Activated naive CD4-positive, alpha-beta T cell treated with anti-CD3 and anti-CD28 coated beads, Interleukin-2, amount 10 ng/mL, durations not matched to agents 7 days and 5 days (primary cell): ENCODE measurements at regions not wholly inside any gene's neighbourhood (a gene's known extent, or its start where the extent isn't known, plus 50 kb on each side); places are given as distances from the start of the nearest gene placed in this dataset.
"Not testable (repeated sequence)": the region's sequence is repeated elsewhere in the genome, so short reads cannot be mapped to it uniquely, and the experiment has no call there.

ENCODE experiments used
- CTCF ChIA-PET: fragments of 350-600 bp; sonication (Branson Sonifier 250); formaldehyde crosslinking; loops from one replicate; lab custom pipeline; 2021; ENCODE audit warnings: antibody characterized with exemption; lab: Charles Lee
- DNase-seq: peaks from one replicate; pipeline ENCODE4 v3.0.0-alpha.2; 2020
- H3K27ac Mint-ChIP-seq: one replicate; pipeline ENCODE4 v1.8.0; 2021; ENCODE audit warnings: mild to moderate bottlenecking, moderate library complexity, mixed read lengths
- H3K27me3 Mint-ChIP-seq: one replicate; pipeline ENCODE4 v1.8.0; 2021; ENCODE audit warnings: mild to moderate bottlenecking, mixed read lengths
- H3K36me3 Mint-ChIP-seq: one replicate; pipeline ENCODE4 v1.8.0; 2021; ENCODE audit warnings: mixed read lengths
- H3K4me1 Mint-ChIP-seq: one replicate; pipeline ENCODE4 v1.8.0; 2021; ENCODE audit warnings: mixed read lengths
- H3K4me3 Mint-ChIP-seq: one replicate; pipeline ENCODE4 v1.8.0; 2021; ENCODE audit warnings: mild to moderate bottlenecking, moderate library complexity, mixed read lengths
- H3K9me3 Mint-ChIP-seq: one replicate; pipeline ENCODE4 v1.8.0; 2021; ENCODE audit warnings: mixed read lengths

GRCh38 chr5:172509405-172509781, 55.1 kb upstream of the SH3PXD2B start:
- Mint-ChIP-seq H3K27ac (no peak overlapping the region), H3K4me3 (no peak overlapping the region), H3K4me1 (no peaks in the 10 kb centered on the region), H3K9me3 (no peaks in the 10 kb centered on the region), H3K36me3 (no peaks in the 10 kb centered on the region), H3K27me3 (peaks cover 28% of the 10 kb centered on the region)
- no peak for DNase-seq
- CTCF ChIA-PET = no interaction called here

GRCh38 chr5:172508471-172509404, 54.4 kb upstream of the SH3PXD2B start:
- Mint-ChIP-seq H3K4me3 (no peak overlapping the region), H3K27ac (no peak overlapping the region), H3K27me3 (peaks cover 22% of the 10 kb centered on the region), H3K9me3 (no peaks in the 10 kb centered on the region), H3K36me3 (no peaks in the 10 kb centered on the region), H3K4me1 (no peaks in the 10 kb centered on the region)
- DNase-seq = no peak
- CTCF ChIA-PET = no interaction called here

- CTCF ChIA-PET, H3K36me3 Mint-ChIP-seq, DNase-seq: not testable (repeated sequence)
Observed at GRCh38 chr5:172507485-172507884, 53.2 kb upstream of the SH3PXD2B start.

GRCh38 chr5:172506921-172507320, 52.6 kb upstream of the SH3PXD2B start:
- Mint-ChIP-seq H3K27me3 (peaks cover 22% of the 10 kb centered on the region), H3K36me3 (no peaks in the 10 kb centered on the region), H3K4me3 (no peak overlapping the region), H3K9me3 (no peaks in the 10 kb centered on the region), H3K4me1 (no peaks in the 10 kb centered on the region), H3K27ac (no peak overlapping the region)
- CTCF ChIA-PET = no interaction called here
- DNase-seq = no peak

More at GRCh38 chr5:172507485-172507884, 53.2 kb upstream of the SH3PXD2B start:
- not testable (repeated sequence) for H3K4me1 Mint-ChIP-seq, H3K27ac Mint-ChIP-seq, H3K4me3 Mint-ChIP-seq, H3K9me3 Mint-ChIP-seq
- H3K27me3 Mint-ChIP-seq = peaks cover 22% of the 10 kb centered on the region

GRCh38 chr5:172506251-172506650, 51.9 kb upstream of the SH3PXD2B start:
- no peaks in the 10 kb centered on the region for H3K36me3 Mint-ChIP-seq
- no peak overlapping the region for H3K4me3 Mint-ChIP-seq
- no peak for DNase-seq
- no peak overlapping the region for H3K27ac Mint-ChIP-seq
- no peaks in the 10 kb centered on the region for H3K4me1 Mint-ChIP-seq
- CTCF ChIA-PET = no interaction called here
- peaks cover 25% of the 10 kb centered on the region for H3K27me3 Mint-ChIP-seq
- H3K9me3 Mint-ChIP-seq = no peaks in the 10 kb centered on the region

GRCh38 chr5:172505845-172506244, 51.5 kb upstream of the SH3PXD2B start:
- Mint-ChIP-seq H3K36me3 (no peaks in the 10 kb centered on the region), H3K4me3 (no peak overlapping the region), H3K9me3 (no peaks in the 10 kb centered on the region), H3K27me3 (peaks cover 25% of the 10 kb centered on the region), H3K27ac (no peak overlapping the region), H3K4me1 (no peaks in the 10 kb centered on the region)
- DNase-seq = no peak
- CTCF ChIA-PET = no interaction called here

GRCh38 chr5:172505403-172505759, 51.1 kb upstream of the SH3PXD2B start:
- Mint-ChIP-seq H3K27ac (no peak overlapping the region), H3K9me3 (no peaks in the 10 kb centered on the region), H3K27me3 (peaks cover 25% of the 10 kb centered on the region), H3K36me3 (no peaks in the 10 kb centered on the region), H3K4me1 (no peaks in the 10 kb centered on the region), H3K4me3 (no peak overlapping the region)
- no peak for DNase-seq
- CTCF ChIA-PET = no interaction called here

GRCh38 chr5:172504701-172505402, 50.5 kb upstream of the SH3PXD2B start:
- no peak for DNase-seq
- CTCF ChIA-PET = no interaction called here
- no peak overlapping the region for H3K4me3 Mint-ChIP-seq
- H3K27ac Mint-ChIP-seq = no peak overlapping the region
- no peaks in the 10 kb centered on the region for H3K4me1 Mint-ChIP-seq
- H3K9me3 Mint-ChIP-seq = no peaks in the 10 kb centered on the region
- peaks cover 25% of the 10 kb centered on the region for H3K27me3 Mint-ChIP-seq
- H3K36me3 Mint-ChIP-seq = no peaks in the 10 kb centered on the region

- Mint-ChIP-seq H3K4me3 (no peak overlapping the region), H3K9me3 (no peaks in the 10 kb centered on the region), H3K36me3 (no peaks in the 10 kb centered on the region), H3K27ac (no peak overlapping the region), H3K4me1 (no peaks in the 10 kb centered on the region), H3K27me3 (peaks cover 20% of the 10 kb centered on the region)
- CTCF ChIA-PET = no interaction called here
- no peak for DNase-seq
Observed at GRCh38 chr5:172503925-172504700, 49.8 kb upstream of the SH3PXD2B start.
